ENCODE measurements at regions not wholly inside any gene's neighbourhood (a gene's known extent, or its start where the extent isn't known, plus 50 kb on each side); places are given as distances from the start of the nearest gene placed in this dataset.

DNA sequence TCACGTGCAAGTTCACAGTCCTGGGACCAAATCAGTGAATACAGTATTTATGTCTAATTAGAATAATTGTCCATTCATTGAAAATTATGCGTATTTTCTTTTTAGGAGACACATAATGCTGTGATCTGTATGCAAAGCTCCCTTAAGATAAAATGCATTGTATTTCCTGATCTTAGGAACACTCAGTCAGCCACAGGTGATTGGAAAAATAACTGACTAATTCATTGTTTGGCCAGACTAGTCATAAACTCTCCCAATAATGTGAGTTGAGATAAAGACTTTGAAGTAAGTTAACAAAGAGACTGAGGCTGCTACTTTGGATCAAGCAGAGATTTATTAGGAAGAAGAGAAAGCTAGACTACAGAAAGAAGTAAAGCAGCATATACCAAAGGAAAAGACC is 182.2 kb downstream of the GNAI1 start:
- TF ChIP-seq, protein P1, sequence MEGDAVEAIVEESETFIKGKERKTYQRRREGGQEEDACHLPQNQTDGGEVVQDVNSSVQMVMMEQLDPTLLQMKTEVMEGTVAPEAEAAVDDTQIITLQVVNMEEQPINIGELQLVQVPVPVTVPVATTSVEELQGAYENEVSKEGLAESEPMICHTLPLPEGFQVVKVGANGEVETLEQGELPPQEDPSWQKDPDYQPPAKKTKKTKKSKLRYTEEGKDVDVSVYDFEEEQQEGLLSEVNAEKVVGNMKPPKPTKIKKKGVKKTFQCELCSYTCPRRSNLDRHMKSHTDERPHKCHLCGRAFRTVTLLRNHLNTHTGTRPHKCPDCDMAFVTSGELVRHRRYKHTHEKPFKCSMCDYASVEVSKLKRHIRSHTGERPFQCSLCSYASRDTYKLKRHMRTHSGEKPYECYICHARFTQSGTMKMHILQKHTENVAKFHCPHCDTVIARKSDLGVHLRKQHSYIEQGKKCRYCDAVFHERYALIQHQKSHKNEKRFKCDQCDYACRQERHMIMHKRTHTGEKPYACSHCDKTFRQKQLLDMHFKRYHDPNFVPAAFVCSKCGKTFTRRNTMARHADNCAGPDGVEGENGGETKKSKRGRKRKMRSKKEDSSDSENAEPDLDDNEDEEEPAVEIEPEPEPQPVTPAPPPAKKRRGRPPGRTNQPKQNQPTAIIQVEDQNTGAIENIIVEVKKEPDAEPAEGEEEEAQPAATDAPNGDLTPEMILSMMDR (conservative IDR thresholded peaks at IDR 0.05), result no peak
- TF ChIP-seq ZFX (IDR thresholded peaks at IDR 0.05), result no peak
